ENCODE measurements at regions not wholly inside any gene's neighbourhood (a gene's known extent, or its start where the extent isn't known, plus 50 kb on each side); places are given as distances from the start of the nearest gene placed in this dataset.

DNA sequence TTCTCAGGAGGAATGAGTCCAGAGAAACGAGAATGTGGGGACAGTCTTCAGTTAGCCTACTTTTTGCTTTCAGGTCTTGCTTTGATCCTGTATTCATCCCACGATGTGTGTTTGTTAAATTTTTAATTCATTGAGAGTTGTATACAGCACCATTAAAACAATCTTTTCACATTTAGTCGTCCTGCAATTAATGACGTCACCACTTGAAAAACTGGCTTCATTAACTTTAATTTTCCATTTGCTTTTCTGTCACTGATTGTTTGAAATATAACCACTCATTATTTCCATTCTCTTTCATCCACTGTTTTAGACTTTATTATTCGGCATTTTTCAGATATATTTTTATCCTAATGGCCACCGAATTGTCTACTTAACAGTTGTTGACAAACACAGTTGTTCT, 146.9 kb downstream of the TFEC start:
- no peak overlapping the region for H3K4me3 ChIP-seq (ENCODE audit: low read depth, low read length)
- DNase-seq (ENCODE audit: low read depth, low spot score): no peak
- TF ChIP-seq CTCF (IDR thresholded peaks at IDR 0.05; ENCODE audit: insufficient read depth, low read length, missing control alignments): no peak
- ChIA-PET POLR2A (no interaction called here), CTCF (no interaction called here)

DNA sequence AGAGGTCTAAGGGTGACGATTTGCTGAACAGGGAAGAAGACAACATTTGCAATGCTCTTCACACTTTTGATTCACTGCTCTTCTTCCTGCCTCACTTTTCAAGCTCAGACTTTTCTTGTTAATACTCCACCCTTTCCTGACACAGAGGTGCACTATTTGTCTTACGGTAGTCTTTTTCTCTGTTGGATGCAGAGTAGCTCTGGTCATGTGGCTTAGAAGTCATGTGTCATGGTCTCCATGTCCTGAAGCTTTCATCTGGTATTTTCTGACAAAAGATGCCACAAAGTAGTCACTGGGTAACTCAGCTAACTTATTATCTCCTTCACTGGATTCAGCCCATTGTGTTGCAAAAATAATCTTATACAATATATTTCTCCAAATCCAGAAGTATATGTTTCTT, 149.1 kb downstream of the TFEC start:
- ChIA-PET CTCF (no interaction called here), POLR2A (no interaction called here)
- TF ChIP-seq CTCF (IDR thresholded peaks at IDR 0.05; ENCODE audit: insufficient read depth, low read length, missing control alignments): no peak
- DNase-seq (ENCODE audit: low read depth, low spot score): no peak
- no peak overlapping the region for H3K4me3 ChIP-seq (ENCODE audit: low read depth, low read length)

DNA sequence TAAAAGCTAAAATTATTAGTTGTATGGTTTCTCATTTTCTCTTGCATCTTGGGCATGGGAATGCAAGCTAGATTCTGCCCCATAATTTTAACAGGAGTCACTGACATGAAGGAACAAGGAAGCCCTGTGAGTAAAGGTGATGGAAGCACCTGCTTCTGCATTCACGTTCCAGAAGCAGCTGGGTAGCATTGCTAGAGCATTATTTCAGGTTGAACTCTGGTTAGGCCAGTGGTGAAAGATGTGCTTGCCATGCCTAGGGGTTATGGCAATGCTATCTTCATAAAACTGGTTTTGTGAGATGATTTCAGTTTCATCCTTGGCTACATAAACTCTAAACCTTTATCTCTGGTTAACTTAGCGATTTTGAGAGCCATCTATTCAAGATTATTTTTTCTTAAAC, 151.4 kb downstream of the TFEC start:
- CTCF ChIA-PET: no interaction called here
- TF ChIP-seq CTCF (IDR thresholded peaks at IDR 0.05; ENCODE audit: insufficient read depth, low read length, missing control alignments): no peak
- no peak overlapping the region for H3K4me3 ChIP-seq (ENCODE audit: low read depth, low read length)
- DNase-seq (ENCODE audit: low read depth, low spot score): no peak
- POLR2A ChIA-PET: no interaction called here

DNA sequence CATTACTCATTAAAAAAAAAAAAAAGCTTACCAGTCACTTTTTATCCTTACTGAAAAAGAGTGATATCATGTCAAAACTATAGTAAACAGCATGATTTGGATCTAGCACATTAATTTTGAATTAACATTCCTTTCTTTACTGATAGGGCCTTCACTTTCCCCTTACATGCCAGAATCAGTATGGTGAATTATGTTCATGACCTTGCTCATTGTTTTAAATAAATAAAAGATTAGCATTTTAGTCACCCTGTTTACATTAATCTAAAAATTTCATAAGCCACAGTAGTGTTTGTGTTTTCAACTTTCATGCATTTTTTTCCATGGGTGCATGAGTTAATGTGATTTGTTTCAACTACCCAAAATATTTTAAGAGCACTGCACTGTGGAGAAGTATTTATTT, 160.8 kb downstream of the TFEC start:
- no peak overlapping the region for H3K4me3 ChIP-seq (ENCODE audit: low read depth, low read length)
- POLR2A ChIA-PET: no interaction called here
- TF ChIP-seq CTCF (IDR thresholded peaks at IDR 0.05; ENCODE audit: insufficient read depth, low read length, missing control alignments): no peak
- no peak for DNase-seq (ENCODE audit: low read depth, low spot score)
- CTCF ChIA-PET: no interaction called here

DNA sequence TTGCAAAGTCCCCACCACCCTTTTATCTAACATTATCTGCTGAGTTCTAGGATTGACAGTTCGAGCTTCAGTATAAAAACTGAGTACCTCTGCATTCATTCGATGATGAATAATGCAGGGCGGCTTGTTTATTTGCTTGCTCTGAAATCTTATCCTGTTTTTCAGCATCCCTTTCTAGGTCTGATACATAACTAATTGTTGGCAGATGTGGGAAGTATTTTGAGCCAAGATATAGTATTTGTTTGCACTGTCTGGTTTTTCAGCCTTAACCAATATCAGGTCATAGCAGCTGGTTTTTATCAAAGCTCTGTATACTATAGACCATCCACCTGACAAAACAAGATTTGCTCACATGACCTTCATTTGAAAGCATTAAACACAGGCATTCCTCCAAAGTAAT, 161.4 kb downstream of the TFEC start:
- ChIA-PET CTCF (no interaction called here), POLR2A (no interaction called here)
- H3K4me3 ChIP-seq (ENCODE audit: low read depth, low read length): no peak overlapping the region
- no peak for TF ChIP-seq CTCF (IDR thresholded peaks at IDR 0.05; ENCODE audit: insufficient read depth, low read length, missing control alignments)
- no peak for DNase-seq (ENCODE audit: low read depth, low spot score)

DNA sequence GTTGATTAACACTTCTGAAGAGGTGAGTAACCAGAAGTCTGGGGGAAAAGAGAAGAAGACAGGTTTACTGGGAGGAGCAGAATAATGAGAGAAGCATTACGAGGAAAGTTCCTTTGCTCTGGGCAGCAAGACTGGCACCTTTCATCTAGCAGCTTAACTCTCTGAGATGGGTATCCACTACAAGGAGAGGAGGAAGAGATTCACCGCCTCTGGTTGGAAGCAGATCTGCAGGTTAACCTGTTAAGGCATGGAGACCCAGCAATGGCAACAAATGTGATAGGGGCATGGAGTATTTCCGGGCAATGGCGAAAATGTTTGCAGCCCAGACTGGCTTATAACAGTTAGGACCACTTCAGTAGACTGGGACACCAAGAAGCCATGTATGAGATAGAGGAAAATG, 162.2 kb downstream of the TFEC start:
- ChIA-PET CTCF (no interaction called here), POLR2A (no interaction called here)
- no peak for TF ChIP-seq CTCF (IDR thresholded peaks at IDR 0.05; ENCODE audit: insufficient read depth, low read length, missing control alignments)
- H3K4me3 ChIP-seq (ENCODE audit: low read depth, low read length): no peak overlapping the region
- DNase-seq (ENCODE audit: low read depth, low spot score): no peak
